Mononuclear cell (primary cell): ENCODE measurements at regions not wholly inside any gene's neighbourhood (a gene's known extent, or its start where the extent isn't known, plus 50 kb on each side); places are given as distances from the start of the nearest gene placed in this dataset.
"Not testable (repeated sequence)": the region's sequence is repeated elsewhere in the genome, so short reads cannot be mapped to it uniquely, and the experiment has no call there.

ENCODE experiments used
- H3K27me3 ChIP-seq: 2 replicates; pipeline ENCODE4 v1.6.0; 2011; ENCODE audit warnings: low read length, control low read depth; ENCODE audit not compliant: insufficient read depth
- H3K4me1 ChIP-seq: 2 replicates; pipeline ENCODE4 v1.5.1; 2011; ENCODE audit warnings: mild to moderate bottlenecking, low read length, control low read depth; ENCODE audit not compliant: insufficient read depth
- H3K4me3 ChIP-seq: 2 replicates; pipeline ENCODE4 v1.5.1; 2011; ENCODE audit warnings: mild to moderate bottlenecking, low read length, moderate library complexity
- H3K9me3 ChIP-seq: 2 replicates; pipeline ENCODE4 v1.5.1; 2011; ENCODE audit warnings: low read depth, mild to moderate bottlenecking, control low read depth, low read length

DNA sequence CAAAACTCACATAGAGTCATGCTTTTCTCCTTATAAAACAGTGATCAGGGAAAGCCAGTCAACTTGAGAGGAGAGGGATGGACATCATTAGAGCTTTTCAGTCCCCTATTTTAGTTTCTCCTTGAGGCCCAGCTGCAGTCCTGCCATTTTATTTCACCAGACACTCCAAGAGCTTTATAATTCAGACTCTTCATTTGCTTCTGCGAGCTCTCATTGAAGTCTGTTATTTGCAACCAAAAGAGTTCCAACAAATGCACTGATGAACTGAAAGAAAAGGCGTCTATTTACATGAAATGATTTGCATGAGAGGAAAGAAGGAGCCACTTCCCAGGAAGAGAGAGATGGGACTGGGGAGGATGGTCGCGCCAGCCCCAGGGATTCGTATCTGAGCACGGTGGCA lies 86.8 kb downstream of the NDUFA12 start:
- Histone ChIP-seq H3K4me1 (no peaks in the 10 kb centered on the region), H3K27me3 (no peaks in the 10 kb centered on the region), H3K9me3 (no peaks in the 10 kb centered on the region), H3K4me3 (no peak overlapping the region)

DNA sequence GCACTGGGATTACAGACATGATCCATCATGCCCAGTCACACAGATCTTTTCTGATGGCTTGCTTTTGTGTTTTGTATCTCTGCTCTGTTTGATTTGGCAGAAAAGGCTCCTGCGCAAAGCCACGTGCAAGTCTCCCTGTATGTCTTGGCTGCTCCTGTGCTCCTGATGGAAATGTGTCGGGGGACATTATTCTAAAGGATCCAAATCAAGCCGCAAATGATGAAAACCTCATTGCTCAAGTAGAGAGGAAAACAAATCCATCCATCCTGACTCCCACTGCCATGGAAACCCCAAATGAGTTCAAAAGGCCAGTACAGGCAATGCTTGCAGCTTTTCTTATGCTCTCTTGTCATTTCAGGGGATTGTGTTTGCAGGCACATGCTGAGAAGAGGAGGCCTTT lies 93.8 kb downstream of the NDUFA12 start:
- H3K9me3 ChIP-seq: no peaks in the 10 kb centered on the region
- H3K4me1 ChIP-seq: no peaks in the 10 kb centered on the region
- no peak overlapping the region for H3K4me3 ChIP-seq
- H3K27me3 ChIP-seq: no peaks in the 10 kb centered on the region

DNA sequence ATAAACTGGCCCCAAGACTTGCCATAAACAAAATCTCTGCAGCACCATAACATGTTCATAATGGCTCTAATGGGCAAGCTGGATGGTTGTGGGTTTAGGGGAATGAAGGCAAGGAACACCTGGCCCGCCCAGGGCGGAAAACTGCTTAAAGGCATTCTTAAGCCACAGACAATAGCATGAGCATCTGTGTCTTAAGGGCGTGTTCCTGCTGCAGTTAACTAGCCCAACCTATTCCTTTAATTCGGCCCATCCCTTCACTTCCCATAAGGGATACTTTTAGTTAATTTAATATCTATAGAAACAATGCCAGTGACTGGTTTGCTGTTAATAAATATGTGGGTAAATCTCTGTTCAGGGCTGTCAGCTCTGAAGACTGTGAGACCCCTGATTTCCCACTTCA lies 97.7 kb downstream of the NDUFA12 start:
- H3K4me1 ChIP-seq, H3K4me3 ChIP-seq, H3K9me3 ChIP-seq, H3K27me3 ChIP-seq: not testable (repeated sequence)

DNA sequence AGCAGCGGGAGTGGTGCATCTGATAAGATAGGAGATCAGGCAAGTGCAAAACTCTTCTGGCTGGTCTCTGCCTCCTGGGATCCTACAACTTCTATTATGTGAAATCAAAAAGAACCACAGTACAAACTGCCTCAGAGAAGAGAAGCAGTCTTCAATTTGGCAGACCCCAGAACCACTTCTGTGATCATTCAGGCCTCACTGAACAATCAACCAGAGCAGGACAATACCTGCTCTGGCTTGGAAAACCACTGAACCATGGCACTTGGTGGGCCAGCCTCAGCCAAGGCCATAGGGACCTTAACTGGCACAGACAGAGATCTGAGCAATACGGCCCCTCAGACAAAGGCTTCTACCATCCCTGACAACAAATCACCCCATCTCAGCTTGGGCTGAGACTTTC lies 103.0 kb downstream of the NDUFA12 start:
- H3K4me3 ChIP-seq: no peak overlapping the region
- H3K4me1 ChIP-seq: no peaks in the 10 kb centered on the region
- H3K27me3 ChIP-seq: no peaks in the 10 kb centered on the region
- no peaks in the 10 kb centered on the region for H3K9me3 ChIP-seq

DNA sequence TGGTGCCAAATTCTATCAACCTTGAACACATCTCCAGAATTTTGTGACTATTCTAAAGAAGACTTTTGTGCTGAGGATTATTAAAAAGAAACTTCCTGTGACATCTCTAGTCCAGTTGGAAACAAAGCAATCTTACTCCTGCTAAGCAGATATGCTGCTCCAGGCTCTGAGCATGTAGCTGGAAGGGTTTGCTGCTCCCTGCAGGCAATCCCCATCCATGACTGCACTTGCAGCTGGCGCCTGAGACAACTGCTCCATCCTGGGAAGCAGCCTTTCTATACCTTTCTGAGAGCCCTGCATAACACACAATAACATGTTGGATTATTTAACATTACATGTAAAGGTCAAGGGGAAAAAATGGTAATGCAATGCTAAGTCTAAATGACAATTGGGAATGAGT lies 105.1 kb downstream of the NDUFA12 start:
- no peaks in the 10 kb centered on the region for H3K9me3 ChIP-seq
- no peaks in the 10 kb centered on the region for H3K27me3 ChIP-seq
- no peaks in the 10 kb centered on the region for H3K4me1 ChIP-seq
- no peak overlapping the region for H3K4me3 ChIP-seq

DNA sequence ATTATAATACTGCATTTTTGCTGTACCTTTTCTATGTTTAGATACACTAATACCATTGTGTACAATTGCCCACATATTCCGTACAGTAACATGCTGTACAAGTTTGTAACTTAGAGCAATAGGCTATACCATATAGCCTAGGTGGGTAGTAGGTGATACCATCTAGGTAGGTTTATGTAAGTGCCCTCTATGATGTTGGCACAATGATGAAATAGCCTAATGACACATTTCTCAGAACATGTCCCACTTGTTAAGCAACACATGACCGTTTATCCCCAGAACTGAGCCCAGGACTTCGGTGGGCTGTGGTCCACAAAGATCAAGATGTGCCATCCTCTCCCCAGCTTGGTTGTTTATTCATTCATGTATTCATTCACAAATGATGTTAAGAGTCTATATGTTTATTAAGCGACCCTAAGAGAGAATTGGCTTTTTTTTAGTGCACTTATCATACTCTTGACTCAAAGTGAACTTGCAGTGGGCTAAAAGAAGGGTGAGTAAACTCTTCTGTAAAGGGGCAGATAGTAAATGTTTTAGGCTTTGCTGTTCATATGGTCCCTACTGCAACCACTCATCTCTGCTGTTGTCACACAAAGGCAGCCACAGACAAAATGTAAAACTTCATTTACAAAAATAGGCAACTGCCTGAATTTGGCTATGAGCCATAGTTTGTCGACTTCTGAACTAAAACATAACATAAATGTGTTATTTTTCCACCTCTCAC lies 110.8 kb downstream of the NDUFA12 start:
- no peaks in the 10 kb centered on the region for H3K27me3 ChIP-seq
- H3K4me3 ChIP-seq: no peak overlapping the region
- no peaks in the 10 kb centered on the region for H3K4me1 ChIP-seq
- no peaks in the 10 kb centered on the region for H3K9me3 ChIP-seq

DNA sequence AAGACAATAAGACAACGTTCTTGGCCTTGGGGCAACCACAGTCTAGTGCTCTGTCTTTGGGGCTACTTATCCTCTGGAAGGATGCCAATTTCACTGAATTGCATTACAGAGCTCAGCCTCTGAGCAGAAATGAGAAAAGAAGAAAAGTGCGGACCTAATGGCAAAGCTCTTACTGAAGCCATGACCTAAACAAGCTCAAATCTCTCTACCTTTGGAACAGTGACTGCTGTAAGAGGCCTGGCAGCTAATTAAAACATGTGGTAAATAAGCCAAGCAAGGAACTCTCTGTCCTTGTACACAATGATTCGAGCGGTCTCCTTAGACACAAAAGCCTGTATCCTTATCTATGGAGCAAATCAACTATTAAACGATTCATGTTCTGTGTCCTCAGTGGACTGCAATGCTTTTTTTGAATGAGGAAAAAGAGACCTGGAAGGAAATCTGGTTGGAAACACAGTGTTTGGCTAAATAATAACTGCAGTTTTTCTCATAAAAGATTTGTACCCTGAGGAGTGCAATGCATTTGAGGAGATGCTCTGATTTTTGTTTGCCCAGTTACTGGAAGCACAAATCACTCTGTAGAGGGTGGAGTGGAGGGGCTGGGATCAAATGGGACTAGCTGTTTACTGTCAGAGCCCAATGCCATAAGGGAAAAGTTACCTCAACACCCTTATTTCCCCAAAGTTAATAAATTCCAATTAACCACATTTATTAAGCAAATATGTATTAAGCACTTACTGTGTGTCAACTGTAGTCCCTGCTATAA lies 113.9 kb downstream of the NDUFA12 start:
- no peak overlapping the region for H3K4me3 ChIP-seq
- H3K4me1 ChIP-seq: no peaks in the 10 kb centered on the region
- no peaks in the 10 kb centered on the region for H3K27me3 ChIP-seq
- H3K9me3 ChIP-seq: no peaks in the 10 kb centered on the region

DNA sequence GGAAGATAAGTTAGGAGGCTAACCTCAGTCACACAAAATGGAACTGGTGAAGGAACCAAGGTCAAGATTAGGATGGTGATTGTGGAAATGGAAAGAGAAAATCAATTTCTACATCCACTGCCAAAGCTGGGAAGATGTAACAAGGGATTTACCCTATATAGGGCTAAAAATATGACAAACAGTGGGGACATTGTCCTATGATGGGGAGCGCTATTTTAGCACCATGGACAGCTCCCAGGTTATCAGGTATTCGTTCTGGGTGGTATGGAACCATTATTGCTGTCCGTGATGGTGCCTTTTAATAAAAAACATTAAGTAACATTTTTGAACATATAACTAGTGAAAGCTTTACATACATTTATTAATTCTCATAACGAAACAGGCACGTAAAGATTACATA lies 124.0 kb downstream of the NDUFA12 start:
- Histone ChIP-seq H3K4me1 (peaks cover 3% of the 10 kb centered on the region), H3K27me3 (peaks cover 48% of the 10 kb centered on the region), H3K9me3 (no peaks in the 10 kb centered on the region), H3K4me3 (no peak overlapping the region)

DNA sequence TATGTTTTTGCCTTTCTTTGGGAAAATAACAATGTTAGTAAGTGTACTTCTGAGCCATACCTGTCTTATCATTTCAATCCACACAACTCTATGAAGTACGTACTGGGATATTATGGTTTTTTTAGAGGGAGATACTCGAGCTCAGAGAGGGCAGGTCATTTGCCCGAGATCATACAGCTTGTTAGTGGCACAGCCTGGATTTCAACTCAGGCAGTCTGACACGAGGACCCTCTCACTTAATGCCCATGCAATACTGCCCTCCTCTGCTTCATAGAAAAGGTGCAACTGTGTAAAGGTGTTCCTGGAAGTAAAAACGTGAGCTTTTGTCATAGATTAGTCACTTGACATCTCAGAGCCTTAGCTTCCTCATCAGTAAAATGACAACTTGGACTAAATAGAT lies 128.0 kb downstream of the NDUFA12 start:
- no peaks in the 10 kb centered on the region for H3K9me3 ChIP-seq
- peaks cover 83% of the 10 kb centered on the region for H3K27me3 ChIP-seq
- no peak overlapping the region for H3K4me3 ChIP-seq
- peaks cover 11% of the 10 kb centered on the region for H3K4me1 ChIP-seq

DNA sequence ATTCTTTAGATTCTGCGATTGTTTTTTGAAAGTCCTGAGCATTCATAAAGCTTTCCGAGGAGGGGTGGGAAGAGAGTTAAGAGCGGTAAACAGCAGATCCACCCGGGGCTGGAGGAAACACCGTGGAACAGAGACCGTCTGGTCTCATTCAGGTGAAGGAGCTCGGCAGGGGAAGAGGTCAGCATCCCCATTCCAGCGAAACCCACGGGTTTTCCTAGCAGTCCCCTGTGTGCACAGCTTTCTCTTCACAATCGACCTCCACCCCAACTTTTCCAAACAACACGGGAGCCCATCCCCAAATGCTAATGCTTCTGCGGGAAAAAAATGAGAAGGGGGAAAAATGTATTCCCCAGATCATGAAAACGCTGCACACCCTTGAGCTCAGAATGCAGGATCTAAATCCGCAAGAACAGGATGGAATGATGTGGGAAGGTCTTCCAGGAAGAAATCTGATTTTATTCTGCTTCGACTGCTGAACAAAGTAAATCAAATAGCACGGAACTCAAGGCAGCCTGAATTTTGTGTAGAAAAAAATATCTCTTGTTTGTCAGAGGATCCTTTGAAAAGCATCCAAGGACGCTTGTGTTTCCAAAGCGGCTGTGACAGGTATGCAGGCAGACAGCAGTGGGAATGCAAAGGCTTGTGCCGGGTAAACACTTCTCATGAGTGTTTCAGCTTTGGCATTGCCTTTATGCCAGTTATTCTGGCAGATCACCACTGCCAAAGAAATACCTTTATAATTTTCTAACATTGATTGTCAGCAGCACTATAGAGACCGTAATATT lies 128.8 kb downstream of the NDUFA12 start:
- Histone ChIP-seq H3K9me3 (no peaks in the 10 kb centered on the region), H3K27me3 (peaks cover 78% of the 10 kb centered on the region), H3K4me3 (no peak overlapping the region), H3K4me1 (peaks cover 11% of the 10 kb centered on the region)

DNA sequence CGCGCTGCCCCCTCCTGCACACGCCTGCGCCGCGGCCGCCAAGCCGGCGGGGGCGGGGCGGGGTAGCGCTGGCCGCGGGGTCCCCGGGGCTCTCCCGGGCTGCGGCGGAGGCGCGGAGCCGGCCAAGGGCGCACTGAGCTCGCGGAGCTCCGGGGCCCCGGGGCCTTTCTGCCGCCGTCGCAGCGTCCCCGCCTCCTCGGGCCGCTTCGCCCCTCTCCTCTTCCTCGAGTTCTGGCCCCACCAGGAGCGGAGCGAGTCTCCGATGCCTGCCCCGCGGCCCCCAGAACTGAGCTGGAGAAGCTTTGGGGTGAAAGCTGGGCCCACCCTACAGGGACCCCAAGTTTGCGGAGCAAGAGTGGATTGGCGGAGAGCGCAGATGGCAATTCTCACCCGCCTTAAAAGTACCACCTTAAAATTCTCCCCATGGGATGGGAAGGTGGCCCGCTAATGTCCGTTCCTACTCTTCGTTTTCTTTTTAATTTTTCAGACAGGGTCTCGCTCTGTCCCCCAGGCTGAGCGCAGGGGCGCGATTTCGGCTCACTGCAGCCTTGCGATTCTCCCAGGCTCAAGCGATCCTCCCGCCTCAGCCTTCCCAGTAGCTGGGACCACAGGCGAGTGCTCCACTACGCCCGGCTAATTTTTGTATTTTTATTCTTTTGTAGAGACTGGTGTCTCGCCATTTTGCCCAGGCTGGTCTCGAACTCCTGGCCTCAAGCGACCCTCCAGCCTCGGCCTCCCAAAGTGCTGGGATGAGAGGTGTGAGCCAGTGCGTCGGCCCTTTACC lies 129.6 kb downstream of the NDUFA12 start:
- Histone ChIP-seq H3K4me3 (no peak overlapping the region), H3K27me3 (peaks cover 76% of the 10 kb centered on the region), H3K9me3 (no peaks in the 10 kb centered on the region), H3K4me1 (peaks cover 11% of the 10 kb centered on the region)

DNA sequence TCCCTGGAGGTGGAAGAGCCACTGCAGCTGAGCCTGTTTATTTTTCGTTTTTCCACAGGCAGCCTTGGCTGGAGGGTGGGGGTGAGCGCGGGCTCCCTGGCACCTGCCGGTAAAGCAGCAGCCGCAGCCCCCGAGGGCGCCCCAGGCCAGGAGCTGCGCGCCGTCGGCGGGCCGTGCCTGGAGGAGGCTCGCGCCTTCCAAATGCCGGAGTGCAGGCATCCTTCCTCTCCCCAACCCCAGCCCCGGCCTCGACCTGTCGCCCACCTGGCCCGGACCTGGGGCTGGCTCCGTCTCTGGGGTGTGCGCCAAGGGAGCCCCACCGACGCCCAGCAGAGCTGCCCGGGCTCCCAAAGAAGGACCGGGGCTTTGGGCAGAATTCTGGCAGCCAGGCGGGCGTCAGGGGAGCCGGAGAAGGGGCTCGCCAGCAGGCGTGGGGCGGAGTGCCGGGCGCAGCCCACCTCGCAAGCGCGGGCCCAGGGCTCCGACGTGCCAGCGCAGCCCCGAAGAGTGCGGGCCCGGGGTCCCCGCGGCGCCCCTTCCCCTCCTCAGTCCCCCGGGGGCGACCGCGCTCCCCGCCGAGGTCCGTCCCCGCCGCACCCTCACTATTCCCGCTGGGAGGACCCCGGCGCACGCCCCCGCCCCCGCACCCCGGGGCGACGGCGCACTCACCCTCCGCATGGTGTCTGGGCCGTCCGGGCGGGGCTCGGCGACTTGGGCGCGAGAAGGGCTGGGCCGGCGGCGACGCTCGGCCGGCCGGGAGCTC lies 130.3 kb downstream of the NDUFA12 start:
- Histone ChIP-seq H3K4me1 (peaks cover 11% of the 10 kb centered on the region), H3K4me3 (no peak overlapping the region), H3K9me3 (no peaks in the 10 kb centered on the region), H3K27me3 (peaks cover 68% of the 10 kb centered on the region)

DNA sequence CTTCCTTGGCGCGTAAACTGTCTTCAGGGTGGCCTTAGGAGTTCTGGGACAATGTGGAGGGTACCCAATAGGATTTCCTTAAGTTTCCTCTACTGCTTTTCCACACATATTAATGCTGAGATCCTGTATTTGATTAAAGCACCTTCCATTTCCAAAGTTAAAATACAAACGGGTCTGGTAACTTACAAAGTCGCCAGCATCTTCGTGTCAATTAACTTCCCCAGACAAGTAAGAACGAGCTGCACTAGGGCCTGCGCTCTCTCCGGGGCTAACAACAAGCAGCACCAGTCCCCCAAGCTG lies 130.9 kb downstream of the NDUFA12 start:
- Histone ChIP-seq H3K27me3 (peaks cover 63% of the 10 kb centered on the region), H3K4me3 (no peak overlapping the region), H3K4me1 (peaks cover 11% of the 10 kb centered on the region), H3K9me3 (no peaks in the 10 kb centered on the region)

DNA sequence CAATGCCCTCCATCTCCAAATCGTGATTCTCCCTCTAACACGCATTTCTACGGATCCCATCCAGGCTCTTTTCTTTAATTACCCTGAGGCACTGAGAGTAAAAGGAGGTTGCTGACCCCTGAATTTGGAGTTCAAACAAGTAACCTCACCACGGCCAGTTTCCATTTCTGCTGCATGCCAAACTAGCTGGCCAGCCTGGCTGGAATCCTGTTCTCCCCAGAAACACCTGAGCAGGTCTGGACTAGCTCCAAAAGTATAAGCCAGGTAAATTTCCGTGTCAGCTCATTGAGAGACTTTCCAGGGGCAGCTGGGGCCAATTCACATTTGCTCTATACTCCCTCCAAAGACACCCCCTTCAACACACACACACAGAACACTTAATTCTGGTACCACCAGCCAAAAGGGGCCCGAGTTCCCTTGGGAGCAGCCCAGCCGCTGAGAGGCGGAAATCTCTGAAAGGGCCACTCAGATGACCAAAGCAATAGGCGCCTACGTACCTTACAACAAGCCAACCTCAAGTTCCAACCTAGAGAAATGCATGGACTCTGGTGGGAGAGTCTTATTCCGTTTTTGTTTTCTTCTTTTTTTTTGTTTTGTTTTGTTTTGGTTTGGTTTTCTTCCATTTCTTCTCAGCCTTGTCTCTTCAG lies 131.4 kb downstream of the NDUFA12 start:
- no peaks in the 10 kb centered on the region for H3K9me3 ChIP-seq
- no peak overlapping the region for H3K4me3 ChIP-seq
- H3K4me1 ChIP-seq: peaks cover 11% of the 10 kb centered on the region
- peaks cover 58% of the 10 kb centered on the region for H3K27me3 ChIP-seq
